Mucosa of descending colon (tissue), 3 donors: ENCODE measurements at regions not wholly inside any gene's neighbourhood (a gene's known extent, or its start where the extent isn't known, plus 50 kb on each side); places are given as distances from the start of the nearest gene placed in this dataset.
A peak's percentile ranks its signal among the peaks of the same experiment; 100 is the strongest.

Source experiments
- ATAC-seq: fragments of 200-7000 bp; cut with Tn5 transposase; one replicate; pipeline ENCODE4 v1.9.1; 2020; ENCODE audit warnings: mild to moderate bottlenecking, moderate library complexity
- DNase-seq, 3 donors: peaks; one replicate each; pipeline ENCODE4 v3.0.0-alpha.2; 2020
- H3K36me3 ChIP-seq: fragments of 200-600 bp; one replicate; pipeline ENCODE4 v1.8.0; 2021; ENCODE audit warnings: low read depth, mild to moderate bottlenecking
- H3K4me1 ChIP-seq: fragments of 200-600 bp; one replicate; pipeline ENCODE4 v1.8.0; 2021; ENCODE audit warnings: low read depth, mild to moderate bottlenecking
- H3K4me3 ChIP-seq: fragments of 200-600 bp; one replicate; pipeline ENCODE4 v1.8.0; 2021; ENCODE audit warnings: mild to moderate bottlenecking
- H3K9me3 ChIP-seq: fragments of 200-600 bp; one replicate; pipeline ENCODE4 v1.8.0; 2021; ENCODE audit warnings: mild to moderate bottlenecking
- intact Hi-C, 2 donors: fragments of 100-400 bp; cut with DNase I in 1 of 2; cut with micrococcal nuclease in 1 of 2; formaldehyde crosslinking; loops; one replicate each; pipeline versions ENCODE4 v1.11.0 to v1.11.1; 2022; cut with DNase I, micrococcal nuclease
- TF ChIP-seq, protein P1 (sequence below): fragments of 200-600 bp; IDR thresholded peaks from one replicate; pipeline ENCODE4 v1.8.0; 2022; ENCODE audit warnings: antibody characterized with exemption, mild to moderate bottlenecking
- donor health status: DM: no; HTN: no; CAD: no; lungs with moderate emphysema.
- donor health status: DM: no; HTN: no; CAD: no.
- donor health status: DM: no; HTN: yes; CAD: no.

GRCh38 chr10:121057269-121057668, 206.1 kb downstream of the WDR11 start:
- intact Hi-C loops, result no loop called here
- TF ChIP-seq, protein P1, sequence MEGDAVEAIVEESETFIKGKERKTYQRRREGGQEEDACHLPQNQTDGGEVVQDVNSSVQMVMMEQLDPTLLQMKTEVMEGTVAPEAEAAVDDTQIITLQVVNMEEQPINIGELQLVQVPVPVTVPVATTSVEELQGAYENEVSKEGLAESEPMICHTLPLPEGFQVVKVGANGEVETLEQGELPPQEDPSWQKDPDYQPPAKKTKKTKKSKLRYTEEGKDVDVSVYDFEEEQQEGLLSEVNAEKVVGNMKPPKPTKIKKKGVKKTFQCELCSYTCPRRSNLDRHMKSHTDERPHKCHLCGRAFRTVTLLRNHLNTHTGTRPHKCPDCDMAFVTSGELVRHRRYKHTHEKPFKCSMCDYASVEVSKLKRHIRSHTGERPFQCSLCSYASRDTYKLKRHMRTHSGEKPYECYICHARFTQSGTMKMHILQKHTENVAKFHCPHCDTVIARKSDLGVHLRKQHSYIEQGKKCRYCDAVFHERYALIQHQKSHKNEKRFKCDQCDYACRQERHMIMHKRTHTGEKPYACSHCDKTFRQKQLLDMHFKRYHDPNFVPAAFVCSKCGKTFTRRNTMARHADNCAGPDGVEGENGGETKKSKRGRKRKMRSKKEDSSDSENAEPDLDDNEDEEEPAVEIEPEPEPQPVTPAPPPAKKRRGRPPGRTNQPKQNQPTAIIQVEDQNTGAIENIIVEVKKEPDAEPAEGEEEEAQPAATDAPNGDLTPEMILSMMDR, result no peak
- no peak overlapping the region for H3K4me3 ChIP-seq
- H3K36me3 ChIP-seq, result no peaks in the 10 kb centered on the region
- ATAC-seq, result no peak
- H3K9me3 ChIP-seq, result no peaks in the 10 kb centered on the region
- no peak for DNase-seq
- no peaks in the 10 kb centered on the region for H3K4me1 ChIP-seq

GRCh38 chr10:121058082-121058481, 206.9 kb downstream of the WDR11 start:
- H3K4me3 ChIP-seq, result no peak overlapping the region
- TF ChIP-seq, protein P1, result no peak
- H3K36me3 ChIP-seq, result no peaks in the 10 kb centered on the region
- DNase-seq, result no peak
- H3K9me3 ChIP-seq, result no peaks in the 10 kb centered on the region
- H3K4me1 ChIP-seq, result peaks cover under 1% of the 10 kb centered on the region
- intact Hi-C loops, result no loop called here
- ATAC-seq, result no peak

GRCh38 chr10:121059351-121059750, 208.2 kb downstream of the WDR11 start:
- intact Hi-C loops, result no loop called here
- no peak for ATAC-seq
- H3K36me3 ChIP-seq, result no peaks in the 10 kb centered on the region
- H3K9me3 ChIP-seq, result no peaks in the 10 kb centered on the region
- DNase-seq, result no peak
- TF ChIP-seq, protein P1, result no peak
- H3K4me1 ChIP-seq, result peaks cover 11% of the 10 kb centered on the region
- H3K4me3 ChIP-seq, result no peak overlapping the region

DNA sequence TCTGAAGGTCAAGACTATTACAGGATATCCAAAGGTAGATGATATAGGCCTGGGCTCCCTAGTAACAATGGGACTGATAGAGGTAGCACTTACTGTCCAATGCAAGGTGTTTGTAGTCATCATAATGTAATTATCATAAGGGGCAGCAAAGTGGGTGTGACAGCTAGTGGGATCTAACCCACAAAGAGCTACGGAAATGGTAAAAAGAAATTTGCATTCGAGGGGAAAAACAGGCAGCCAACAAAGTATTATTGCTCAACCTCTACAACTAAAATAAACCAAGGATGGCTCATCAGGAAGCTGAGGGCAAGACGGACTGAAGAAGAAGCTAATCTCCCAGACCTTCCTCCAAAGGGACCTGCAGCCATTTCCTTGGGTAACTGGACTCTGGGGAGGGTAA, 211.0 kb downstream of the WDR11 start:
- TF ChIP-seq, protein P1, result no peak
- ATAC-seq (no peak), DNase-seq (no peak)
- Histone ChIP-seq H3K4me3 (no peak overlapping the region), H3K9me3 (no peaks in the 10 kb centered on the region), H3K36me3 (no peaks in the 10 kb centered on the region), H3K4me1 (peaks cover 11% of the 10 kb centered on the region)
- intact Hi-C loops, result no loop called here

DNA sequence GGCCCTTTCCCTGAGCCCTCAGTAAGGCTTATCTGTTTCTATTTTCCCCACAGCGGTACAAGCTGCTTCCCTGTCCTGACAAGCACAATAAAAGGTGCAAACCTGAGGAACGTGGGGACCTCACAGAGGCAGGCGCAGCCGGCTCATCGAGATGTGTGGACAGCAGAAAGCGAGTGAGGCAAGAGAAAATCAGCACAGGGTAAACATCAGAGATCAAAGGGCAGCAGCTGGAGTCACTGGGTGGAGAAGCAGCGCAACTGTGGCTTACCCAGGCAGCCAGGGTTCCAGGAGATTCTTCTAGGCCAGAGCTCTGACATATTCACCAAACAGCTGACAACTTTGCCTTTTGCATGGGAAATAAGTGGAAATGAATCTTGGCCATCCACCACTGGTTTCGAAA, 212.6 kb downstream of the WDR11 start:
- Histone ChIP-seq H3K4me1 (peaks cover 11% of the 10 kb centered on the region), H3K36me3 (no peaks in the 10 kb centered on the region), H3K9me3 (no peaks in the 10 kb centered on the region), H3K4me3 (no peak overlapping the region)
- DNase-seq (peak; percentile 68 to 74 (median 68)), ATAC-seq (peak; percentile 99)
- intact Hi-C loops, result no loop called here
- TF ChIP-seq, protein P1, result no peak

GRCh38 chr10:121064491-121064890, 213.3 kb downstream of the WDR11 start:
- intact Hi-C loops, result no loop called here
- no peaks in the 10 kb centered on the region for H3K9me3 ChIP-seq
- H3K4me3 ChIP-seq, result no peak overlapping the region
- TF ChIP-seq, protein P1, result no peak
- DNase-seq, result no peak
- no peak for ATAC-seq
- H3K4me1 ChIP-seq, result peaks cover 11% of the 10 kb centered on the region
- no peaks in the 10 kb centered on the region for H3K36me3 ChIP-seq
